Medulla oblongata (tissue), 1 donor: ENCODE measurements at regions not wholly inside any gene's neighbourhood (a gene's known extent, or its start where the extent isn't known, plus 50 kb on each side); places are given as distances from the start of the nearest gene placed in this dataset.
A peak's percentile ranks its signal among the peaks of the same experiment; 100 is the strongest.

ENCODE experiments used
- DNase-seq: peaks from one replicate; pipeline ENCODE4 v3.0.0-alpha.2; 2015; ENCODE audit errors: extremely low spot score

DNA sequence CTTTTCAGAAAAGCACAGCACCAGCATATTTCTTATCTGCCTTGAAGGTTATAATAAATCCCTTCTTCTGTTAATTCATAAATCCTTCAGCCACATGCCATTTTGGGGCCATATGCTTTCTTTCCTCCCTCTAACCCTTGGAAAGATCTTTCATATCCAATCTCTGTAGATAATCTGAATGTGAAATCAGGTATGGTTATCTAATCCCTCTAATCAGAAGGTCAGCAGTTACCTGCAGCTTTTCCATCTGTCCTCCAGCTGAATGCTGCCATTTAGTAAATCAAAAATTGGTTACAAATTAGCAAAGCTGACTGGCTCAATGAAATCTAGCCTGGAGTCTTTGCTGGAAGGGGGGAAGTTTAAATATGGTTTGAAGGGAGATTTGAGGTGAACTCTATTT lies 230.5 kb downstream of the PIK3C3 start:
- no peak for DNase-seq

DNA sequence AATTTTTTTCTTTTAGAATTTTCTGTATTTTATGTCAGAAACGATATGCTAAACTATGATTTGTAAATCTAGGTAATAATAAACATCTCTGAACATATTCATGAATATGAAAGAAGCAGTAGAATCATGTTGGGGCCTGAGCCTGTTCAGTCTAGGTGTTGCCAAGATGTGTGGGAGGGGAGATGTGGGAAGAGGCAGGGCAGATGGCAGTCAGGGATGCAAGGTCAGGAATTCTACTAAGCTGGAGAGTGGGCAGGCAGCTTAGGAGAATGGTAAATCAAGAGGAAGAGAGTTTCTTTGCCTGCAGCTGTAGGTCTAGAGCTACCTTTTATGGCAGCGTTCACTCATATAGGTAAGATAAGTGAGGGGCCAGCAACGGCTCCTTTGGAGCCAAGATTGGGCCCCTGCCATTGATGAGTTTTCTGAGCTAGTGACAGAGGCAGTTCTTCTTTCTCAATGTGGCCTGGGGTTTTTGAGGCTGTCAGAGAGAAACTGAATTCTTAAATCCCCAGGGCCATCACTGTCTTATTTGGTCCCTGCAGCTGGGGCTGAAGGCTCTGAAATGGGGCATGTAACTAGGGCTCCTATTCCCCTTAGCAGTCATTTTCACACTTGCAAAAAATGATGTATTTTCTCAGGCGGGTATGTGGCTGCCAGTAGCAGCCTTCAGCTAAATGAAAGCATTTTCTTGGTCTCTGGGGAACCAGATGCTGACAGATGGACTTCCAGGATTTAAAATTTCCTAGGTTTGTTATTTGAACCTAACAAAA lies 232.8 kb downstream of the PIK3C3 start:
- DNase-seq = no peak

DNA sequence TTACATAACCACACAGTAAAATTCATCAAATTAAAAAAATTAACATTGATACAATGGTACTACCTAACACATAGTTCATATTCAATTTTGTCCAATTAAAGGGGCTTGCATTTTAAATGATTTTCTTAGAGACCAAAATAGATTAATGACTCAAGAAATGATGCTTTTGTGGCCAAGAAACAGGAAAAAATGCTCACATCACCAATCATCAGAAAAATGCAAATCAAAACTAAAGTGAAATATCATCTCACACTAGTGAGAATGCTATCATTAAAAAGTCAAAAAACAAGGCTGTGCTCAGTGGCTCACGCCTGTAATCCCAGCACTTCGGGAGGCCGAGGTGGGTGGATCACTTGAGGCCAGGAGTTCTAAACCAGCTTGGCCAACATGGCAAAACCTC lies 235.6 kb downstream of the PIK3C3 start:
- DNase-seq = no peak

DNA sequence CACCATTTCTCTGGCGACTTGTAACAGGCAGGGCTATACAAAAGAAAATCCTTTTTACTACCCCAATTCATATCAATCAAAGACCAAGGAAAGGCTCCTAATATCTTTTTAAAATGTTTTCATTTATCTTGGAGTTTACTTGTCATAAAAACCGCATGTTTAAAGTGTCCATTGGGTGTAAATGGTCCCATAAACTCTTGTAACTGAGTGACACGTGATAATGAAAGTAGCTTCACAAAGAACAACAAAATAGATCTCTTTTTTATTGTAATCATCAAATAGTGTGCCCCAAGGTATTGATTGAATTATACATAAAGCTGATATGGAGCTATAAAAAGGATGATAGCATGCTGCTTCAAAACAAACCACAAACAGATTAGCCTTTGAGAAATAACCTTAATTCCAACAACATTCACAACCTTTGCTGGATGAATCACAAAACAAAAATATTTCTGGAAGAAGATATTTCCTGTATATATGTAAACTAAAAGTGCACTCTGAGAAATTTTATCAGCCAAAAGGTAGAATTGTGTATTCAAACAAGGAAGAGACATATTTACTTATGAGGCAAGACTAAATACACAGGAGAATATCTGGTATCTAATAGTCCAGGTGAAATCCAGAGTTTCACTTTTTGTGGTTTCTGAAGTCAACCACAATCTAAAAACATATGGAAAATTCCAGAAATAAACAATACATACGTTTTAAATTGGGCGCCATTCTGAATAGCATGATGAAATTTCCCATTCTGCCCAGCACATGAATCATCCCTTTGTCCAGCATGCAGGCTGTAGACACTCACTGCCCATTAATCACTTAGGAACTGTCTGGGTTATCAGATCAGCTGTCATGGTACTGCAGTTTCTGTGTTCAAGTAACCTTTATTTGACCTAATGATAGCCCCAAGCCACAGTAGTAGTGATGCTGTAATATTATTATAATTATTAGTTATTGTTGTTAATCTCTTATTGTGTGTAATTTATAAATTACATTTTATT lies 237.5 kb downstream of the PIK3C3 start:
- DNase-seq = peak; percentile 72

GRCh38 chr18:42196651-42197050 lies 241.6 kb downstream of the PIK3C3 start:
- no peak for DNase-seq

GRCh38 chr18:42201137-42201536 lies 246.1 kb downstream of the PIK3C3 start:
- DNase-seq = no peak

- DNase-seq = no peak
Measured at GRCh38 chr18:42211201-42211600, 256.2 kb downstream of the PIK3C3 start.

- no peak for DNase-seq
Measured at GRCh38 chr18:42222557-42222956, 267.5 kb downstream of the PIK3C3 start.

GRCh38 chr18:42228581-42228980 lies 273.5 kb downstream of the PIK3C3 start:
- no peak for DNase-seq

GRCh38 chr18:42229211-42230210 lies 274.5 kb downstream of the PIK3C3 start:
- DNase-seq = no peak

- DNase-seq = no peak
Measured at GRCh38 chr18:42230636-42231035, 275.6 kb downstream of the PIK3C3 start.

GRCh38 chr18:42231284-42231683 lies 276.2 kb downstream of the PIK3C3 start:
- no peak for DNase-seq

DNA sequence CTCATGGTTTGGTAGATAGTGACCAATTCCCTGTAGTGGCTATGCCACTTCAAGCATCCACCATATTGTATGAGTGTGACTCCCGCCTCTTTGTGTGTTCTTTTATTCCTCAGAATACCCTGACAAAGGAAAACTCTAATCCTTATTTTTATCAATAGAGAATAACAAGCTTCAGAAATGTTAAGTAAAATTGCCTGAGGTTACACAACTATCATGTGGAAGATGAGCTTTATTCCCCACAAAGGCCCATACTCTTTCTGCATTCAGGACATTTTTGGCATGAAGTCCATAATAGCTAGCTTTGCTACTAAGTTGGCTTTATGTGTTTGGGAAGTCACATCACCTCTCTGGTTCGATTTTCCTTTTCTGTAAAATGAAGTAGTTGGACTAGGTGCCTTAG lies 276.8 kb downstream of the PIK3C3 start:
- DNase-seq = no peak

DNA sequence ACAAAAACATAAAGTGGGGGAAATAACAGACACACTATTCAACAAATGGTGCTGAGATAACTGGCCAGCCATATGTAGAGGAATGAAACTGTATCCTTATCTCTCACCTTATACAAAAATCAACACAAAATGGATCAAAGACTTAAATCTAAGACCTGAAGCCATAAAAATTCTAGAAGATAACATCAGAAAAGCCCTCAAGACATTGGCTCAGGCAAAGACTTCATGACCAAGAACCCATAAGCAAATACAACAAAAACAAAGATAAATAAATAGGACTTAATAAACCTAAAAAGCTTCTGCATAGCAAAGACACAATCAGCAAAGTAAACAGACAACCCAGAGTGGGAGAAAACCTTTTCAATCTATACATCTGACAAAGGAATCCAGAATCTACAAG lies 278.9 kb downstream of the PIK3C3 start:
- no peak for DNase-seq

GRCh38 chr18:42242758-42243157 lies 287.7 kb downstream of the PIK3C3 start:
- DNase-seq = no peak

DNA sequence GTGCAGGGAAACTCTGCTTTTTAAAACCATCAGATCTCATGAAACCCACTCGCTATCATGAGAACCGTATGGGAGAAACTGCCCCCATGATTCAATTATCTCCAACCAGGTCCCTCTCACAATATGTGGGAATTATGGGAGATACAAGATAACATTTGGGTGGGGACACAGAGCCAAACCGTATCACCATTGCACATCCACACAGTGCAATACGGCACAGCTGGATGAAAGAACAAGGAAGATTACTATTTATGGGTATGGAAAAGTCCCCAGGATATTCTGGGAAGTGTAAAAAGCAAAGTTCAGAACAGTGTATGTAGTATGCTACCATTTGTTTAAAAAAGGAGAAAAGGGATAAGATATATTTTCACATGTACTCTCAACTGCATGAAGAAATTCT lies 290.1 kb downstream of the PIK3C3 start:
- DNase-seq = no peak

DNA sequence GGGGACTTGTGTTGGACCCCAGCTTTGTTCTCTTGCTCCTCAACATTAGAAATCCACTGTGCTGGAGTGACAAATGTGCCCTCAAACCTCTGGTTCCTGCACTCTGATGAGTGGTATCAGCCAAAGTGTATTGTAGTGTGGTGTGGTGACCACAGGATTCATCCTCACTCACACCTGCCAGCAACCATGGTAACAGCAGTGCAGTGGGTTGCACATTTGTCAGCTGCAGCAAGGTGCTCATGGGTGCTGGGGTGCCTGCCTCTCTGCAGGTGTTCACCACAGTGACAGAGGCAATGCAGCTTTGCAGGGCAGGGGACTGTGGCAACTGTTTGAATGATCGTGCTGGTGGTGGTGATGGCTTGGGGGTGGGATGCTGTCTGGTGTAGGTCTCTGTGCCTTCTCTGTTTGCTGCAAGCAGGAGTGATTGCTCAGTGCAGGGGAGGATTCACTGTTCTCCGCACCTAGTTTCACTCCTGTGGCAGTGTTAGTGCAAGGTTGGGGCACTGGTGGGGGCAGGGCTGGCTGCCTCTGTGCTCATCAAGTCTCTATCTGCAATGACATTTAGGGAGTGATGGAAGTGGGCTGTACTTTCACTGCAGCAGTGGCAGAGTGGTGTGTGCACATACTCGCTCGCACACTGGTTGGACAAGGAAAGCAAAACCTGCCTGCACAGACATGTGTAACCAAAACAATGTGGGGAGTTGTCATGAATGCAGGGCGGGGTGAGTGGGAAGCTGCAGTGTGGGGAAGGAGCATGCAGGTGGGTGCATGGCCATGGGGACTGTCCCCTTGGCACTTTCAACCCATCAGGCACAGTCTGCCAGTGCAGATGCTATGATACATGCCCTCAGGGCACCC lies 301.1 kb downstream of the PIK3C3 start:
- DNase-seq = no peak

GRCh38 chr18:42258301-42258965 lies 303.4 kb downstream of the PIK3C3 start:
- no peak for DNase-seq

DNA sequence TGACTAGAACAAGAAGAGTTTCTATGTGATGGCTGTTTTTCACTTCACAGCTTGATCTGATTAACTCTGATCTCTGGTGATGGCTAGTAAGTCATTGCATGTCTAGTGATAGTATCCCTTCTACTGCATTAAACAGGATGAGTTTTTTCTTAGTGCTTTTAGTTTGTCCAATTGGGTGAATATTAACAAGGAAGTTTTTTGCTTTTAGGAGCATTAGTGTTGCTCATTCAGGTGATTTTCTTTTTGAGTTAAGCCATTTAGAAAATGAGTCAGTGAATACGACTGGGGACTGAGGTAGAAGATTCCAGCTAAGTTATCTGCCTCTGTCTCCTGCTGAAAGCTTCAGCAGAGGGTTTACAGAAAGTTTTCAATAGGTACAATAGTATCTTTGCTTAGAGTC lies 306.7 kb downstream of the PIK3C3 start:
- no peak for DNase-seq

DNA sequence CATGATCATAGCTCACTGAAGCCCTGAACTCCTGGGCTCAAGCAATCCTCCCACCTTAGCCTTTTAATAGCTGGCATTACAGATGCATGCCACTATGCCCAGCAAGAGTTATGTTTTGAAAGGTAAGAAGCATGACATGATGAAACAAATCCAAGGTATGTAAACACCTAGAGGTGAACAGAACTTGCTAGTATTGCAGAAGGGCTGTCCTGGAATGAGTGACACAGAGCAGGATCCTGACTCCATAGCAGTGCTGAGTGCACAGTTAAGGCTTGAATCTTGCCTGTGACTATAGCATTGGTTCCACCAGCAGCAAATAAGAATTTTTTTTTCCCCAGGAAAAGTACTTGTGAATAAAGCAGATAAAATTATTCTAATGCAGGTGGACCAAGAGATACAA lies 309.5 kb downstream of the PIK3C3 start:
- DNase-seq = no peak
